ENCODE measurements at regions not wholly inside any gene's neighbourhood (a gene's known extent, or its start where the extent isn't known, plus 50 kb on each side); places are given as distances from the start of the nearest gene placed in this dataset.

DNA sequence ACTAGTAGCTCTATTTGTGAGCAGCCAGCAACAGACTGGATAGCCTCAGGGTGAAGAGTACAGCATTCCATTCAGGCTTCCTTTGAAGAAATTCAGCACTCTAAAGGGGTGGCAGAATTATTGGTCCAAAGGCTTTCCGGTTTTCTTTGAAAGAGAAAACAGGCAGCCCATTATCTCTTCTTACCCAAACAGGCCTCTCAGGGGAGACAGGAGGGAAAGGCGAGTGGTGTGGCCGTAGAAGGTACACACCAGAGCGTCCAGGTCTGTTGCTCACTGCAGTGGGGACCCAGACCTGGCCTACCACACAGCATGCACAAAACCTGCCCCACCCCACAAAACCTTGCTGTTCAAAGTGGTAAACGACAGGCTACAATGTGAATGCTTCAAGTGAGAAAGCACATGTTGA, 83.3 kb downstream of the ZNF608 start:
- DNase-seq, result no peak

- DNase-seq, result no peak
Measured at GRCh38 chr5:124662181-124662781, 84.2 kb downstream of the ZNF608 start.

DNA sequence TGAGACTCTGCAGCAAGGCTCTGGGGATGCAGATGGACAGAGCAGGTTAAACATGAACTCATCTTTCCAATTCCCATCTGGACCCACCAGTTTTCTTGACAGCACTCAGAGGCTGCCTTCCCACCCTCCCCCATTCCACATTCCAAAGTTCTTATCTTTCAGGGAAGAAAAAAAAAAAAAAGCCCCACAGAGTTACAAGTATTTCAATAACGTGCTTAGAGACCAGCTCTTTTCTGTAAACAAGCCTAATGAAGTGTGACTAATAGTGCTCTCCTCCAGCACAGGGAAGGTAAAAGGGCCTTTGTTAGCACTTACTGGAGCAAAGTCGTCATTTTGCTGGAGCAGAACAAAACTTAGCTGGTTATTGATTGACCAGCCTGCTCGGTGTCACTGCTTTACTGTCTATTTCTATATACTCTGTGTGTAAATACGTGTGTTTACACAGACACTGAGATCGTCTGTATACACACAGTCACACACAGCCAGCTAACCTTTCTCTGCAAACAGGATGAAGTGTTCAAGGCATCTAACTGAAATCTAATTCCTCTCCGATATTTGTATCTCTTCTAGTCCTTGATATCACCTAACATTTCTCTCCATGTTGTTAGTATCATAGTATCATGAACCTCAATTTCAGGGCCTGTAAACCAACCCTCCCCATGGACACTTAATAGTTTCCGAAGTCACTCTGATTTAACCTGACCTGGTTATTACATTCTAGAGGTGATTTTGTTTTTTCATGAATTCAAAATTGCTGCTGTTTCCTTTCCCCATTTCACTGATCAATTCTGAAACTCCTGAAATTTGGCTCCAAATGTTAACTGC, 84.9 kb downstream of the ZNF608 start:
- DNase-seq, result no peak

DNA sequence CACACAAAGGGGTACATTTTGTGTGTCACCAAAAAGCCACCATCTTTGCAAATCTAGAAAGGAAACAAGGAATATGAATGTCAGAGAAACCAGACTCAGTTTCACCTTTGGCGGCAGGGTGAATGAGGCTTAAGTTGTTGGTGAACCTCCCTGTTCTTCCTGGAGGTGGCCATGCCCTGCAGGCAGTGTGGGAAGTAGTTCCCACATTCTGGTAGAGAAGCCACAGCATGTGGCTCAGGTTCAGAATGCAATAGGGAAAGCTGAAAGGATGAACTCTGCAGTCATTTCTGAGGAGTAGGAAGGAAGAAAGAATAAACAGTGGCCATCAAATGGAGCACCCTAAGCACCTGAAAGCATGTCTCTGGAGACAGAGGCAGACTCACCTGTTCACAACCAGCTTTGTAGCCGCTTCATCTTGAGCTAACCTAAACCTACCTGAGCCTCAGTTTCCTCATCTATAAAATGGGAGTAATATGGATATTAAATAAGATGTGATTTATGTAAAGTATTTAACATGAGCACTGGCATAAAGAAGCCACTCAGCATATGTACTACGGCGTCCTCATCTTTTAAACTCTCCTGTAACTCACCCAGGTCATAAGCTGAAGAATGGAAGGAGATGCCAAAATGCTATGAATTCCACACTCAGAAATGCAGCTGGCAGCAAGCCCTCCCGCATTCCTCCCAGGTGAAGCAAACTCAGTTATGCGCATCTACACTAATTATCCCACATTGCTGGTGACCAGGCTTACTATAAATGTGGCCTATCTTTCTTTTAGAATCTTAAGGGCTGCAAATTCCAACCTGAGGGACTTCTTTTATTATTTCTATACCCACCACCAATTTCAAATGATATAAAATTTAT, 86.0 kb downstream of the ZNF608 start:
- no peak for DNase-seq

- no peak for DNase-seq
Measured at GRCh38 chr5:124659798-124660197, 86.6 kb downstream of the ZNF608 start.

- no peak for DNase-seq
Measured at GRCh38 chr5:124658867-124659557, 87.4 kb downstream of the ZNF608 start.

DNA sequence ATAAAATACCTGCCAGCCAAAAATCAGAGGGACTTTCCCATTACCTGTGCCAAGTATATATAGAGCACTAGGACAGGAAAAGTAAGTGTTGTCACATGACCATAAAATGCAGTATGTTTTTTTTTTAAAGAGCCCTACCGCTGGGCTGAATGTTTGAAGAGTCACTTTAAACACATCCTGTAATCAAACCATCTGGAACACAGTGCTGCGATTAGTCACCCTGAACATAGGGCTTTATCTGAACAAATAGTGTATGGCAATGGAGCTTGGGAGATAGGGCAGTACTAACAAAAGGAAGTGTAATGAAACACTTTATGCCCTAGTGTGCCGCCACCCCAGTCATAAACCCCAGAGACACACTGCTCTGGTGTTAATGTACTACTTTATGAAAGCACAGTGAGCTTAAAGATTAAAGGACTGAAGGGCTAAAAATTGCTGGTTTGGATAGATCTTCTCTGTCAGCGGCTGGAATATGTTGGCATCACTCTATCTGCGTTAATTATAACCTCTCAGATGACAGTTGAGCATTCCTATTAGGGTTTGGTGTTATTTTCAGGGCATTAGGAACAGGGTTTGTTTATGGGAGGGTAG, 90.4 kb downstream of the ZNF608 start:
- no peak for DNase-seq

- no peak for DNase-seq
Measured at GRCh38 chr5:124655251-124655917, 91.1 kb downstream of the ZNF608 start.

GRCh38 chr5:124654418-124654817, 92.0 kb downstream of the ZNF608 start:
- DNase-seq, result no peak

- DNase-seq, result no peak
Measured at GRCh38 chr5:124653666-124654065, 92.8 kb downstream of the ZNF608 start.

GRCh38 chr5:124652892-124653441, 93.5 kb downstream of the ZNF608 start:
- DNase-seq, result no peak

GRCh38 chr5:124652514-124652819, 94.0 kb downstream of the ZNF608 start:
- no peak for DNase-seq

GRCh38 chr5:124651663-124652513, 94.6 kb downstream of the ZNF608 start:
- DNase-seq, result no peak

DNA sequence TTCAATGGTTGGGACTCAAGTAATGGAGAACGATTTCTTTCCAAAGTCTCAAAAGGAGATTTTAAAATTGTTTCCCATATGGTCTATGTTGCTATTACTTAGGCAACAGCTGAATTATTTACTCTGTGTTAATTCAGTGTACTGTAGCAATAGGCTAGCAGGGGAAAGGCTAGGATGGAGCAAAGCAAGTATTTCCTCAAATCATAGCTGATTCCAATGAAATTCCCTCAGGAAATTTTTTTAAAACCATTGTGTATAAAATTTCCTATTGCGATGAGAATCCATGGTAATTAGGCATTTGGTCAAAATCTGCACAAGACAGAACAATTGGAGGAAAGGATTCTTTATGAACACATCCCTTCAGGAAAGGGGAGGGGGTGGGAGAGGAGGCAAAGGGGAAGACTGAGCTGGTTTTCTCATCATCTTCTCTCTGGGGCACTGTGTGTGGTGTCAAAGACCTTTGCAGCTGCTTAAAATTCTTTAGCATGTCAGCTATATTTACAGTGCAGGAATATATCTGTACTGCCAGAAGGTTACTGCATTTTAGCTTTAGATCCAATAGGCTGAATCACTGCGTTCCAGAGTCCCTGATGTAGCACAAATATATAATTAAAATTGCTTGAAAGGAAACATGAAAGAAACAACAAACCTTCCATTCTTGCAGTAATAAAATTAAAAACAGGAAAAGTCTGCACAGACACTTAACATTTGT, 95.3 kb downstream of the ZNF608 start:
- no peak for DNase-seq

GRCh38 chr5:124650147-124650561, 96.3 kb downstream of the ZNF608 start:
- DNase-seq, result no peak

- peak; percentile 73 for DNase-seq
Measured at GRCh38 chr5:124649491-124650146, 96.8 kb downstream of the ZNF608 start.

GRCh38 chr5:124648902-124649467, 97.5 kb downstream of the ZNF608 start:
- DNase-seq, result no peak

DNA sequence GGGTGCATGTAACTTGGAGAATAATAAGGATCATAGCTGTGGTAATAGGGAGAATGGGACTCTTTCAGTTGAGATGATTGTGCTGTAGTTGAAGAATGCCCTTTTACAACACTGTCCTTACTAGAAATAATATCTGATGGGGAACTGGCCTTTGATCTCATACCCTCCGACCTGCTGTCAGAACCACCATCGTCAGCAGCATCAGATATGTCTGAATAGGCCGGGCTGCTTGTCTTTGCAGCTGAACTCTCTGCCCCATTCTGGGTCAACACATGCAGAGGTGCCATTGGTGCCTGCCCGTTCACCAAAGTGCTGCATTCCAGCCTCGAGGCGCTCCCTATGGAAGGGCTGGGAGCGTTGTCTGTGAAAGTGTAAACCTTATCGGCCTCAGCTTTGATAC, 99.1 kb downstream of the ZNF608 start:
- DNase-seq, result no peak

GRCh38 chr5:124645396-124645795, 101.0 kb downstream of the ZNF608 start:
- DNase-seq, result no peak
